SK-N-MC (cell line): ENCODE measurements at regions not wholly inside any gene's neighbourhood (a gene's known extent, or its start where the extent isn't known, plus 50 kb on each side); places are given as distances from the start of the nearest gene placed in this dataset.

ENCODE experiments used
- FOXP2 ChIP-seq: optimal IDR thresholded peaks from 2 replicates; pipeline ENCODE3; 2011; ENCODE audit warnings: mild to moderate bottlenecking, moderate library complexity; ENCODE audit not compliant: insufficient read depth; ENCODE audit errors: extremely low read length, control extremely low read depth
- POLR2AphosphoS5 ChIP-seq: IDR thresholded peaks from 2 replicates; pipeline ENCODE4 v1.6.1; 2012; ENCODE audit warnings: mild to moderate bottlenecking, low read depth, low read length, borderline replicate concordance

DNA sequence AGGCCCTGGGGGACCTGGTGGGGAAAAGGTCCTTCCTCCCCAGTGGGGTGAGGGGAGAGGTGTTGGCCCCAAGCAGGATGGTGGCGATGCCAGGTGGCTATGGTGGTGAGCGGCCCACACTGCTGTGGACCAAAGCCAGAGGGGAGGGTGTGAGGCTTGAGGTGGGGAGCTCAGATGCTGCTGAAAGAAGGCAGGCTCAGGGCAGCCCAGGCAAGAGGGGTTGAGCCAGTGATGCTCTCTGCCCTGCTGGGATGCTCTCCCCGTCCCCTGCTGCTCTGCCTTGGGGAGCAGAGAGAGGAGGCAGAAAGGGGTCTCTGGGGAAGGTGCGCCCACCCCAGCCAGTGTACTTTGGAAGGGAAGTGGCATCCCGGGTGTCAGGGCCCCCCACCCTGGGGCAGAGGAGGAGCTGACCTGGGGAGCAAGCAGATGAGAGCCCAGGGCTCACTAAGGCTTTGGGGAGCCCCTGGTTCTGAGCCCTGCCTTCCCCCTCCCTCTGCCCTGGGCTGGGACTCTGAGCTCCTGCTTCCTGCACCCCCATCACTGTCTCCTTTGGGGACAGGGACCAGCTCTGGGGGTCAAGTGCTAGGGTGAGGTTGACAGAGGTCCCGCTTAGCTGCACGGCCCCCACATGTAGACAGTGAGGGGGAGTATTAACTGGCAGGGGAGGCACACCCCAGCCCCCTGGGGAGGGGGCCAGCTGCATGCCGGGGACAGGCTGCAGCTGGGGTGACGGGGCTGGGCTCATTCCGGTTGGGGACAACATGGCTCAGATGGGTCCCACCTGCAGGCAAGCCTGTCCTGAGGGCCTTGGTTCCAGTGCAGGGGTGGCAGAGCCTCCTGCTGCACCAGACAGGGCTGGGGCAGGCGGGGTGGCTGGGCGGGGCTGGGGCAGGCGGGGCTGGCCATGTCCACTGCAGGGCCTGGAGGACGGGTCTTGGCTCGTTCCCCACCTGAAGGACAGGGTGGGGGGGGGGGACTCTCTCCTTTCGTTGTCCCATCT, 124.4 kb downstream of the KIF26A start:
- TF ChIP-seq POLR2AphosphoS5 (no peak), FOXP2 (no peak)
